ENCODE measurements at regions not wholly inside any gene's neighbourhood (a gene's known extent, or its start where the extent isn't known, plus 50 kb on each side); places are given as distances from the start of the nearest gene placed in this dataset.
"Not testable (repeated sequence)": the region's sequence is repeated elsewhere in the genome, so short reads cannot be mapped to it uniquely, and the experiment has no call there.

DNA sequence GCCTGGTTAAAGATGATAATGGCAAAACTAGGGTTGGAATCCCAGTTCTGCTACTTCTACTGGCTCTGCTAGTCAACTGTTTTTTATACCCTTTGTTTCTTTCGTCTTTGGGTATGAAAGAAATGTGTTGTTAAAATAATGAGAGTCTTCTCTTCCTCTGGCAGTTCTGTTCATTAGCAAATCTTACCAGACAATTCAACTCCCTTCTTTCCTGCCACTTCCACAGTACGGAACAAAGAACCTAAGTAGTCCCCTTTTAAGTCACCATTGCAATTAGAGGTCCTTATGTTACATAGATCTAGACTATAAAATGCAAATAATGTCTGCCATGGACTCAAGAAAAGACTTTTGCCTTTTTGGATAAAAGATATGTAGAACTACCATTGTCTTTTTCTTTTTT lies 134.1 kb downstream of the RND3 start:
- POLR2A ChIA-PET = no interaction called here
- H3K27ac Mint-ChIP-seq = no peak overlapping the region
- peaks cover 2% of the 10 kb centered on the region for H3K9me3 Mint-ChIP-seq
- no peak for DNase-seq
- no peaks in the 10 kb centered on the region for H3K4me1 Mint-ChIP-seq
- no peaks in the 10 kb centered on the region for H3K27me3 Mint-ChIP-seq
- no peak overlapping the region for H3K4me3 Mint-ChIP-seq
- H3K36me3 Mint-ChIP-seq = no peaks in the 10 kb centered on the region
- no peak for ATAC-seq (ENCODE audit: low read depth)

DNA sequence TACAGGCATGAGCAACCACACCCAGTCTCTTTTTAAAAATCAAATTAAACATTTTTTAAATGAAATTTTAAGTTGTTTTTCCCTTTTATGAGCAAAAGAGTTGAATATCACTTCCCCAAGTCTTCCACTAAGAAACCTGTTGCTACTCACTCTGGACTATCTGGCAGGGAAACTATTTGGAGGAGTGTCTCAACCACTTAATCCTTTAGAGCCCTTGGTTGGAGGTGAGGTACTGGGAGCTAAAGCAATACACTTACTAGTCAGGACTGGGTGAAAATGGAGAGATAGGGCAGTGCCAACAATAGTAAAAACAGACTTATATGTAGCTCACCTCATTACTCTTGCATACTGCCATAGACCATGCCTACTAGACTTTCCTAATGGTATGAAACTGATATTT lies 135.5 kb downstream of the RND3 start:
- POLR2A ChIA-PET = no interaction called here
- Mint-ChIP-seq H3K36me3 (no peaks in the 10 kb centered on the region), H3K27me3 (no peaks in the 10 kb centered on the region), H3K9me3 (peaks cover 2% of the 10 kb centered on the region), H3K4me3 (no peak overlapping the region), H3K4me1 (no peaks in the 10 kb centered on the region), H3K27ac (no peak overlapping the region)
- no peak for ATAC-seq (ENCODE audit: low read depth)
- no peak for DNase-seq

DNA sequence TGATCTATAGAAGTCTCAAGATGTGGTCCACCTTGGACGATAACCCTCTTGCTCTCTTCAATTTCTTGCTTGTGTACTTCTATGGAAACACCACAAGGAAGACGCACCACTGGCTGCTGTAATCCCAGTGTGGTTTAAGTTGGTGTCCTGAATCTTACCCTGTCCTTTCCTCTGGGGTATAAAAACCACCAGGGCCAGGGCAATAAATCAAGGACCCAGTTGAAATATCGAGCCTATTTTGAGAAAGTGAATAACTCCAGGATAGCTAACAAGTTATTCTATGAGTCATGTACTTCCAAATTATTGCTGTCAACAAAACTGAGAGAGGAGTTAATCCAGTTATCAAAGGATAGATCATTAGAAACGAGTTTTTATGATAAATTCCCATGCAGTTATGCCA lies 137.0 kb downstream of the RND3 start:
- Mint-ChIP-seq H3K27ac (no peak overlapping the region), H3K4me3 (no peak overlapping the region), H3K36me3 (no peaks in the 10 kb centered on the region), H3K4me1 (no peaks in the 10 kb centered on the region), H3K9me3 (peaks cover 4% of the 10 kb centered on the region), H3K27me3 (no peaks in the 10 kb centered on the region)
- POLR2A ChIA-PET = no interaction called here
- ATAC-seq (ENCODE audit: low read depth) (no peak), DNase-seq (no peak)

GRCh38 chr2:150346806-150347205 lies 140.7 kb downstream of the RND3 start:
- H3K4me1 Mint-ChIP-seq = no peaks in the 10 kb centered on the region
- no peaks in the 10 kb centered on the region for H3K27me3 Mint-ChIP-seq
- no peak for DNase-seq
- POLR2A ChIA-PET = no interaction called here
- ATAC-seq (ENCODE audit: low read depth) = no peak
- H3K27ac Mint-ChIP-seq = no peak overlapping the region
- peaks cover 1% of the 10 kb centered on the region for H3K9me3 Mint-ChIP-seq
- no peaks in the 10 kb centered on the region for H3K36me3 Mint-ChIP-seq
- no peak overlapping the region for H3K4me3 Mint-ChIP-seq

DNA sequence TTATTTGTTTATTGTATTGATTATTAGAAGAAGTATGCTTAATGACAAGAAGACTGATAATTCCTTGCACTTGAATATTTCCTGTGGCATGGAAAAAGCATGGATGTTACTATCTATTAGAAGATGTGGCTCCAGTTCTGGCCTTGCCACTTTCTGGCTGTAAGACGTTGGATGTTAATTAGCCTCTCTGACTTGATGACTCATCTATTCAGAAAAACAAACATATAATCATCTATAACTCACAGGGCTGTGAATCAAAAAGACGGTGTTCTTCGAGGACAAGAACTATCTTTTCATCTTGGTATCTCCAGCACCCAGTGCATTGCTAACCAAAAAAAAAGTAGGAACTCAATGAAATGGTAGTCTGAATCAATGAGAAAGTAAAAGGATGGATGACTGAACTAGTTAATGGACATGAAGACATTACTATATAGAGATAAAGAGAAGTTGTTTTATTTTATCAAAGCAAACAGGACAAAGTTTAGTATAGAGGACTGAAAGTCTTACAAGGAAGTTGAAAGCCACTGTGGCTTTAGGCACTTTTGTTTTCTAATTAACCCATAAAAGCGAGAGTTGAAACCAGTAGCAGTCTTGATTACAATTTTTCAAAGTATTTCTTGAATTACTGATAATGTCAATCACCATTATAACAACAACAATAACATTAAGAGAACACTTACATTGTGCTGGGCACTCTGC lies 145.3 kb downstream of the RND3 start:
- Mint-ChIP-seq H3K4me3 (no peak overlapping the region), H3K27me3 (no peaks in the 10 kb centered on the region), H3K36me3 (no peaks in the 10 kb centered on the region), H3K27ac (no peak overlapping the region), H3K9me3 (peaks cover 1% of the 10 kb centered on the region), H3K4me1 (no peaks in the 10 kb centered on the region)
- no peak for ATAC-seq (ENCODE audit: low read depth)
- POLR2A ChIA-PET = no interaction called here
- no peak for DNase-seq

- POLR2A ChIA-PET = no interaction called here
- DNase-seq (no peak), ATAC-seq (ENCODE audit: low read depth) (no peak)
- Mint-ChIP-seq H3K4me1 (no peaks in the 10 kb centered on the region), H3K36me3 (no peaks in the 10 kb centered on the region), H3K4me3 (no peak overlapping the region), H3K27ac (no peak overlapping the region), H3K27me3 (no peaks in the 10 kb centered on the region), H3K9me3 (no peaks in the 10 kb centered on the region)
These were observed 147.5 kb downstream of the RND3 start for GRCh38 chr2:150339951-150340350.

GRCh38 chr2:150339282-150339681 lies 148.2 kb downstream of the RND3 start:
- Mint-ChIP-seq H3K9me3 (no peaks in the 10 kb centered on the region), H3K27ac (no peak overlapping the region), H3K4me3 (no peak overlapping the region), H3K27me3 (no peaks in the 10 kb centered on the region), H3K36me3 (no peaks in the 10 kb centered on the region), H3K4me1 (no peaks in the 10 kb centered on the region)
- ATAC-seq (ENCODE audit: low read depth) (no peak), DNase-seq (no peak)
- POLR2A ChIA-PET = no interaction called here

- DNase-seq (no peak), ATAC-seq (ENCODE audit: low read depth) (no peak)
- Mint-ChIP-seq H3K36me3 (no peaks in the 10 kb centered on the region), H3K4me3 (no peak overlapping the region), H3K27ac (no peak overlapping the region), H3K27me3 (no peaks in the 10 kb centered on the region), H3K4me1 (no peaks in the 10 kb centered on the region), H3K9me3 (peaks cover 1% of the 10 kb centered on the region)
- POLR2A ChIA-PET = no interaction called here
These were observed 151.9 kb downstream of the RND3 start for GRCh38 chr2:150335596-150335995.

- no peak overlapping the region for H3K27ac Mint-ChIP-seq
- no peak overlapping the region for H3K4me3 Mint-ChIP-seq
- ATAC-seq (ENCODE audit: low read depth) (no peak), DNase-seq (no peak)
- H3K9me3 Mint-ChIP-seq = peaks cover 1% of the 10 kb centered on the region
- no peaks in the 10 kb centered on the region for H3K4me1 Mint-ChIP-seq
- no peaks in the 10 kb centered on the region for H3K36me3 Mint-ChIP-seq
- H3K27me3 Mint-ChIP-seq = no peaks in the 10 kb centered on the region
- POLR2A ChIA-PET = no interaction called here
These were observed 155.1 kb downstream of the RND3 start for GRCh38 chr2:150332383-150332782.

DNA sequence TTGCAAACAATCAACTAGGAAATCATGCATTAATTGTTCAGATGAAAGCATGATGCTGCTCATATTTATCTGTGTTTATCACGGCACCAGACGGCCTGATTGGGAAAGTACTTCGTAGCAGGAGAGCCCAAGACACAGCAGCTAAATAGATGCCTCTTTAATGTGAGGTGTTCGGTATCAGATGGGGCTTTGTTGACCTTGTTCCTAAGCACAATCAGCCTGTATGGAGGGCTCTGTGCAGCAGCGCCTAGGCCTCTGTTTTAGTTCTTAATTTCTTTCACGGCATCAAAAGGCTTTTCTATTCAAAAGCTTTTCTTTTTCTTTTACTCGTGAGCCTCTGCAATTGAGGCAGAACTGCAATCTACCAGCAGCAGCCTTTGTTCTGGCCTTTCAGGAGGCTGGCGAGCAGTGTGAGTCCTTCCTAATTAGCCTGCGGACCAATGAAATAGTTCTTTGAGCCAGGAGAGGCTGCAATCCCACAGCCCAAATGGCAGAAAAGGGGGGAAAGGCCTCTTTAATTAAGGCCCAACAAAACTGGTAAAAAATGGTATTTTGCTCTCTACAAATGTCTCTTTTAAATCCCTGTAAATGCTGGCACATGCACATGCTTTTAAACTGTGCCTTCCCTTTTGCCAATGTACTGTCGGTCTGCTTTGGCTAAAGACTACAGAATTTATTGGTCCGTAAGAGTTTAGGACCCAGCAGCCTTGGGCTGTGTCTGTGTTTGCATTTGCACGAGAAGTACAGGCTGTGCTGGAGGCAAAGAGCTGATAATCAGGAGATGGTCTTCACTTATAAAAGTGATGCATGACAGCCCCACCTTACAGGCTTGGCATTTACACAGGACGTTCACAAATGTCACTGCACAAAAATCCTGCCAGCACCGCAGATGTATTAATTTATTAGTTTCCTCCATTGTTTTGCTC lies 159.6 kb downstream of the RND3 start:
- no peaks in the 10 kb centered on the region for H3K36me3 Mint-ChIP-seq
- no peaks in the 10 kb centered on the region for H3K27me3 Mint-ChIP-seq
- no peak for DNase-seq
- no peak overlapping the region for H3K4me3 Mint-ChIP-seq
- ATAC-seq (ENCODE audit: low read depth) = no peak
- H3K4me1 Mint-ChIP-seq = no peaks in the 10 kb centered on the region
- no peaks in the 10 kb centered on the region for H3K9me3 Mint-ChIP-seq
- POLR2A ChIA-PET = no interaction called here
- no peak overlapping the region for H3K27ac Mint-ChIP-seq

GRCh38 chr2:150325656-150326314 lies 161.7 kb downstream of the RND3 start:
- no peak for ATAC-seq (ENCODE audit: low read depth)
- no peak overlapping the region for H3K27ac Mint-ChIP-seq
- H3K9me3 Mint-ChIP-seq = no peaks in the 10 kb centered on the region
- no peaks in the 10 kb centered on the region for H3K27me3 Mint-ChIP-seq
- H3K4me3 Mint-ChIP-seq = no peak overlapping the region
- H3K36me3 Mint-ChIP-seq = no peaks in the 10 kb centered on the region
- POLR2A ChIA-PET = no interaction called here
- H3K4me1 Mint-ChIP-seq = no peaks in the 10 kb centered on the region
- no peak for DNase-seq

GRCh38 chr2:150323071-150323470 lies 164.4 kb downstream of the RND3 start:
- H3K4me1 Mint-ChIP-seq; H3K27ac Mint-ChIP-seq; H3K36me3 Mint-ChIP-seq; H3K4me3 Mint-ChIP-seq; H3K9me3 Mint-ChIP-seq; ATAC-seq (ENCODE audit: low read depth); DNase-seq; H3K27me3 Mint-ChIP-seq; POLR2A ChIA-PET: not testable (repeated sequence)

DNA sequence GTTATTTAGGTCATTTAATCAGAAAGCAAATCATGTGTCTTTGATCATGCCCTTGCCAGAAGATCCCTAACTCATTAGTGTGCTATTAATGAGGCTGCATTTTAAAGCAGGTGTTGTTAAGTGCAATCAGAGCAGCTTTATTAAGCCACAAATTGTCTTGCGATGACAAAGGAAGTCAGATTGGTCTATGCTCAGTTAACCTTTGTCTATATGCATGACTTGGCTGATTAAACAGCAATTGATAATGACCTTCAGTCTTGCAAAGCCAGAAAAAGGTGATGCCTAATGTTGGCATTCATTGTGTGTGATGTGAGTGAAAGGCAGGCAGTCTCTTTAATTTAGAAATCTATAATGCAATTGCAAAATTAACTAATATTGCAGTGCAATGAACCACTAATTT lies 166.9 kb downstream of the RND3 start:
- Mint-ChIP-seq H3K27me3 (no peaks in the 10 kb centered on the region), H3K4me1 (no peaks in the 10 kb centered on the region), H3K36me3 (no peaks in the 10 kb centered on the region), H3K9me3 (peaks cover 3% of the 10 kb centered on the region), H3K27ac (no peak overlapping the region), H3K4me3 (no peak overlapping the region)
- POLR2A ChIA-PET = no interaction called here
- DNase-seq (no peak), ATAC-seq (ENCODE audit: low read depth) (no peak)

All from activated naive CD8-positive, alpha-beta T cell treated with anti-CD3 and anti-CD28 coated beads, Interleukin-2, amount 10 ng/mL, durations not matched to agents 7 days and 5 days (primary cell).